ENCODE measurements at regions not wholly inside any gene's neighbourhood (a gene's known extent, or its start where the extent isn't known, plus 50 kb on each side); places are given as distances from the start of the nearest gene placed in this dataset.

GRCh38 chr13:79646880-79647279 lies 165.9 kb downstream of the NDFIP2 start:
- H3K4me3 ChIP-seq (ENCODE audit: low read depth, low read length) = no peak overlapping the region
- in situ Hi-C loops (cut with HindIII; ENCODE audit: low sequenced_read_pairs) = no loop called here
- DNase-seq (ENCODE audit: low read depth, low spot score) = no peak
- no peak for TF ChIP-seq CTCF (IDR thresholded peaks at IDR 0.05; ENCODE audit: low read depth, low read length)

GRCh38 chr13:79645569-79645968 lies 164.6 kb downstream of the NDFIP2 start:
- no peak overlapping the region for H3K4me3 ChIP-seq (ENCODE audit: low read depth, low read length)
- in situ Hi-C loops (cut with HindIII; ENCODE audit: low sequenced_read_pairs) = no loop called here
- no peak for DNase-seq (ENCODE audit: low read depth, low spot score)
- TF ChIP-seq CTCF (IDR thresholded peaks at IDR 0.05; ENCODE audit: low read depth, low read length) = no peak

- in situ Hi-C loops (cut with HindIII; ENCODE audit: low sequenced_read_pairs) = no loop called here
- no peak overlapping the region for H3K4me3 ChIP-seq (ENCODE audit: low read depth, low read length)
- no peak for TF ChIP-seq CTCF (IDR thresholded peaks at IDR 0.05; ENCODE audit: low read depth, low read length)
- DNase-seq (ENCODE audit: low read depth, low spot score) = no peak
Observed at GRCh38 chr13:79642596-79642995, 161.6 kb downstream of the NDFIP2 start.

GRCh38 chr13:79637133-79637763 lies 156.3 kb downstream of the NDFIP2 start:
- DNase-seq (ENCODE audit: low read depth, low spot score) = no peak
- TF ChIP-seq CTCF (IDR thresholded peaks at IDR 0.05; ENCODE audit: low read depth, low read length) = no peak
- in situ Hi-C loops (cut with HindIII; ENCODE audit: low sequenced_read_pairs) = no loop called here
- H3K4me3 ChIP-seq (ENCODE audit: low read depth, low read length) = no peak overlapping the region

GRCh38 chr13:79631051-79631659 lies 150.2 kb downstream of the NDFIP2 start:
- in situ Hi-C loops (cut with HindIII; ENCODE audit: low sequenced_read_pairs) = no loop called here
- no peak for TF ChIP-seq CTCF (IDR thresholded peaks at IDR 0.05; ENCODE audit: low read depth, low read length)
- DNase-seq (ENCODE audit: low read depth, low spot score) = peak; percentile 78
- no peak overlapping the region for H3K4me3 ChIP-seq (ENCODE audit: low read depth, low read length)

GRCh38 chr13:79628463-79628862 lies 147.5 kb downstream of the NDFIP2 start:
- in situ Hi-C loops (cut with HindIII; ENCODE audit: low sequenced_read_pairs) = no loop called here
- TF ChIP-seq CTCF (IDR thresholded peaks at IDR 0.05; ENCODE audit: low read depth, low read length) = no peak
- H3K4me3 ChIP-seq (ENCODE audit: low read depth, low read length) = no peak overlapping the region
- DNase-seq (ENCODE audit: low read depth, low spot score) = no peak

All from astrocyte of the spinal cord (primary cell).